Limb (tissue), 2 donors: ENCODE measurements at regions not wholly inside any gene's neighbourhood (a gene's known extent, or its start where the extent isn't known, plus 50 kb on each side); places are given as distances from the start of the nearest gene placed in this dataset.
A peak's percentile ranks its signal among the peaks of the same experiment; 100 is the strongest.

Experiments
- DNase-seq, 2 donors: peaks; one replicate each; pipeline ENCODE4 v3.0.0-alpha.2; 2016; ENCODE audit errors: extremely low spot score in 2 of 2

DNA sequence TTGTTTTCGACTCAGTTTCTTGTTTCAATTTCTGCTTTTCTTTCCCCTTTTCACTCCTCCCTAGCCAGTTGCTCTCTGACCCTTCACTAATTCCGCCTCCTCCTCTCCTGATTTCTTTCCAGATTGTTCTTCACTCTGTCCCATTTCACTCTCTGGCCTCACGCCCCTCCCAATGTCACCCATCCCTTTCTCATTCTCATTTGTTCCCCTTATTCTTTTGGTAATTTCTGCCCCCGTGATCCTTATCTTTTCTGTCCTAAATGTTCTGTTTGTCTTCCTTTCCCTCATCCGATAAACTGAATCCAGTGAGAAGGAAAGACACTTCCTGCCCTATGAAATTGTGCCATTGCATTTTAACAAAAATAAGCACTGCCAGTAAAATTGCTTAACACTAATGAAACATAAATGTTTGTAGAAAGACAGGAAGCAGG, 94.5 kb upstream of the RASGEF1B start:
- DNase-seq: no peak

DNA sequence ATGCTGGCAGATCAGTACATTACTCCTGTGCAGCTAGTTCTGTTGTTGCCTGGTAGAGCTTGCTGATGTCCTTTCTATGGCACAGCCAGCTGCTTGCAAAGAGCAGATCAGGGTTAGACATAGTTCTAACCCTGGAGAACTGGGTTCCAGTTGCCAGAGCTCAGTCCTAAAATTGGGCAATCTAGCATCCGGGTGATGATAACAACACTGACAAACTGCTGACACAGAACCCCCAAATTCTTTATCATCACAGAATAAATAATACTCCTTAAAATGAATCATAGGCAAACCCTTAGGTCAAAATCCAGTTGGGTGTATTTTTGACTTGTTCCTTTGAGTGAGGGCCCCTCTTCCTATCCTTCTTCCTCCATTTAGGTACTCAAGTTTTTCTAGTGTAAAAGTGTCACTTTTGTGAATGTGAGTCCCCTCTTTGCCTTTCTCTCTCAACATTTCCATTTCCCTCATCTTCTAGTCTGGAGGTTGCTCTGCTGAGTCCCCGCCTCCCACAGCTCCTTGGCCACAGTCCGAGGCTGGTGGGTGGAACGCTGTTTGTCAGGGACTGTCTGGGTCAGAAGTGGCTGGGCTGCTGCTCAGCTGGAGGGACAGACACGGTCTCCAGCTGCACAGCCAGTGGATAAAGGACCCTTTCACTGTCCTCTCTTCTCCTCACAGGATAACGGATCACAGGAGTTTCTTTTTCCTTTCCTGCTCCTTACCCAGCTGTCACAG, 93.6 kb upstream of the RASGEF1B start:
- DNase-seq: peak; percentile 11 to 66

GRCh38 chr4:81564025-81564424, 92.3 kb upstream of the RASGEF1B start:
- no peak for DNase-seq

GRCh38 chr4:81562093-81562492, 90.4 kb upstream of the RASGEF1B start:
- no peak for DNase-seq

DNA sequence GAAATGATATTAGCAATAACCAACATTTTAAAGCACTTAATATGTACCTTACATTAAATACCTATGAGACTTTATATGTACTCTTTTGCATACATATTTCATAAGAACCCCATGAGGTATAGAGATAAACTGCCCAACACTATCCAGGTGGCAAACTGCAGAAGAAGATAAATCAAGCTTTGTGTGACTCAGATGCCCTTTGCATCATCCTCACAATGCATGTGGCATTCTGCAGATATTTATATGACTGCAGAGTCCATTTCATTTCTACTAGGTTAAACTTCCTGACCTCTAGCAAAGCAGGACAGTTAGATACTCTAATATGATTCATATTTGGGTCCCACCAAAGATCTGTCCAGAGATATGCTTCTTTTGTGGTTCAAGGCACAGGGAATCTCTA, 85.6 kb upstream of the RASGEF1B start:
- DNase-seq: no peak

DNA sequence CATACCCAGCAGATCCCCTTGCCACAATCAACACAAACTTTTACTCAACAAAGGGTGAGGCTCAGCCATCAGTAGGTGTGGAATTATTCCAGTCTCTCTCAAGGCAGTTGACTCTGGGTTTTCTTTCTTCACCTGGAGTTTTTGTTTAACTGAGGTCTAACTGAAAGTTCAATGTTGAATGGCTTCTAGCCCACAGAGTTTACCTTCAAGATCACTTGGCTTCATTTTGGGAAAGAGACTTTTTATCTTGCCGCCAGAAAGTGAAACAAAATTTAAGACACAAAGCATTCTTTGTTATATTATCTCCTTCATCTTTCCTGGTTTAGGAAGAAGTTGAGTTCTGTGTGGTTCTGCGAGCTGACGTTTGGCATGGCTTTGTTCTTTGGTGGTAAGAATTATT, 83.8 kb upstream of the RASGEF1B start:
- DNase-seq: no peak

DNA sequence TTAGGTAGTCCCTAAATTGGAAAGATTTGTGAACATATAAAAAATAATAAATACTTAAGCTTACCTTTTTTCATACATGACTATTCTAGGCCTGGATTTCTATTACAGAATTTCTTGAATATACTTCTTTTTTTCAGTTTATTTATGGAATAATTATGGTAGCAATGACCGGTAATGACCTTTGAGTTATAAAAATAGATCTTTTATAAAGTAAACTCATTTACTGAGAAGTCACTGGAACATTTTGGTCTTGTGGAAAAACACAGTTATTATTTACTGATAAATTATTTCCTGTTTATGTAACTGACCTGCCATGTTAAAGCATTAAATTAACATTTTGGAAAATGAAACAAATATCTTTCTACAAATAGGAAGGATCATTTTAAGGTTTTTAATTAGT, 80.4 kb upstream of the RASGEF1B start:
- no peak for DNase-seq

DNA sequence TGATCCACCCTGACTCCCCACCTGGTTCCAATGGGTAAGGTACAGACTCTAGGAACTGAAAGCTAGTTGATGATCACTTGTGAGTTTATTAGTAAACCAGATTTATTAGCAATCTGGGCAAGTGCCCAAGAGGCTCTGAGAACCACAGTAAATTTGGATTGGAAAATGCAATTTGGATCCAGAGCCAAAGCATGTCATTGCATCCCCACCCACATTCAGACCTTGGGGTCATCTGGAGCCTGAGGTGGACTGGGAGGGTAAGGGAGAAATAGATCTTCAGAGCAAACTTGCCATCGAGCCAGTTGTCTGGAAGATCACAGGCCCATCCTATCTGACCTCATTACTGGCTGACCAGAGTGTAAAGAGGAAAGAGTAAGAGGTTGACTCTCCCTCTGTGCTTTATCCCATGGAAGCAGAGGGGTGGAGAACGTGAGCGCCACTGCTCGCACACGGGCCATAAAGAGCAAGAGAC, 78.7 kb upstream of the RASGEF1B start:
- no peak for DNase-seq

DNA sequence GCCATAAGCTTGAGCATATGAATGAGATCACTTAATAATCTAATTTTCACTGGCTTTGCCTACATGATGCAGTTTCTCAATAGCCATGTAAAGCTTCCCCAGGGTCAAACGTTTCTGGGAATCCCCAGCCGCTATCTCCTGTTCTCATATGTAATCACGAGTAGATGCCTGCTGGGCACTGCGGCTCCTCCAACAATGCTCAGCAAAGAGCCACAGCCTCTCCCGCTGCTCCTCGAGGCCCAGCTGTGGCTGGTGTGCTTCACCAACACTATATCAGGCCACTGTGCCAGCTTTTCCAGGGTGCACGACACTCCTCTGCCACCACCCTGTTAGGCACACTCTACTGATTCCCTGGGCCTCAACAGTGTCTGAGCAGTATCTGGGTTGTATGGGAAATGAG, 78.3 kb upstream of the RASGEF1B start:
- DNase-seq: no peak

GRCh38 chr4:81546777-81547176, 75.1 kb upstream of the RASGEF1B start:
- no peak for DNase-seq

DNA sequence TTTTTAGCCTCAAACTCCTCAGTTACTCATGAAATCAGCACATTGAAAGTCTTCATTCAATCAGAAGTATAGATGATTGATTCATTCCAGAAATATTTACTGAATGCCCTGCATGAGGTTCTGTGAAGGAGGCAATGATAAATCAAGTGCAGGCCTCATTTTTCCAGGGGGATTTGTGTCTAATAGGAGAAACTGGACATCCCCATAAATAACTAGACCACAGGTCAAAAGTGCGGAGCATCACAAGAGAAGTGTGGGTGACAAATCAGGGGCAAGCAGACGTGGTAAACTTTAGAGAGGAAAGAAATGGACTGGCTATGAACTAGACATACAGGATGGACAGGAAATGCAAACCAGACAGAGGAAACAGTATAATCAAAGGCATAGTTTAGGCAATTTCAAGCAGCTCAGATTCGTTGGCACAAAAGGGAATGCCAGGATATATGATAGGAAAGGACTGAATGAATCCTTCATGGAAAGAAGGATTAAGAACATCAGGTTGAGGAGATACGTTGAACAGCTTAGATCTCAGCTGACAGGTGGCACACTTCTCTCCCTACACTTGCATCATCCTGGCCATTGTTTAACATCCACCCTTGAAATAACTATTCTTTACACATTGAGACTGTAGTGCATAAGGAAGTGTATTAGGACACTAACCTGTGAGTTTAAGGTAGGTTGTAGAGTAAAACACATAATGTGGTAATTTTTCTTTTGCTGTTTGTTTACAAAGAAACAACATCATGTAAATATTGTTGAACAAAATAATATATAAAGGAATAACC, 69.6 kb upstream of the RASGEF1B start:
- DNase-seq: no peak

- DNase-seq: no peak
These were observed 67.2 kb upstream of the RASGEF1B start for GRCh38 chr4:81538716-81539427.

GRCh38 chr4:81531410-81531809, 59.7 kb upstream of the RASGEF1B start:
- no peak for DNase-seq

DNA sequence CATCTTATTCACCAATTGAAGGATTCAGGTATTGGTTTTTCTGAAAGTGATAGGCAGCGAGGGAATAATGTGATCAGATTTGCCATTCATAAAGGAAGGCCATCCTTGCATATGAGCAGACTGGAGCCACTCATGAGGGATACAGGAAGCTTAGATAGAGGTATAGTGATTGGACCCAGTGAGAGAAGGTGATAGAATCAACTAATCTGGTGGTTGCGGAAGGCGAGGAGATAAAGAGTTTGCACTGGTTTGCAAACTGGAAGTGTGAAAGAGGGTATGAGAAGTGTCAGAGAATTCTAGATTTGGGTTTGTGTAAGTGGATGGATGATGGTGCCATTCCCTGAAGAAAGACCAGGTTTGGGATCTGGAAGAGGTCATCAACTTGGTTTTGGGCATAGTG, 57.3 kb upstream of the RASGEF1B start:
- DNase-seq: no peak

- no peak for DNase-seq
These were observed 56.5 kb upstream of the RASGEF1B start for GRCh38 chr4:81528200-81528599.

- DNase-seq: no peak
These were observed 56.0 kb upstream of the RASGEF1B start for GRCh38 chr4:81527709-81528108.

- no peak for DNase-seq
These were observed 55.4 kb upstream of the RASGEF1B start for GRCh38 chr4:81527115-81527514.

GRCh38 chr4:81526706-81527105, 55.0 kb upstream of the RASGEF1B start:
- no peak for DNase-seq

GRCh38 chr4:81523672-81524327, 52.1 kb upstream of the RASGEF1B start:
- no peak for DNase-seq

DNA sequence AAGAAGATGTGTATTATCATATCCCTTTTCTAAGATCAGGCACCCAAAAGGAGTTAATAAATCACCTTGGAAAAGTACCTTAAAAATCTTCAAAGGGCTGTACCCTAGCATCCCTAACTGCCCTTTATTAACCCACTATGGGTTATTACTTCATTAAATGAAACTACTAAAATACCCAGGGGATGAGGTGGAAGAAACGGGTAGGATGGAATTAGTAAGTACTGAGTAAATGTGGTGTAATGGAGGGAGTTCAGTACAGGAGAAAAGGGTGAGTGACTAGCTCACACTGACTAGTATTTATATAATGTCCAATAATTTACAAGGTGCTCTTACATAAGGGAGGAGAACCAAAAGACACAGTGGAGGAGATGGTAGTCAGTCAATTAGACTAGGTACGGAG, 51.0 kb upstream of the RASGEF1B start:
- no peak for DNase-seq

- DNase-seq: no peak
These were observed 50.0 kb upstream of the RASGEF1B start for GRCh38 chr4:81521708-81522107.
